HG03135 (cell line): ENCODE measurements at regions not wholly inside any gene's neighbourhood (a gene's known extent, or its start where the extent isn't known, plus 50 kb on each side); places are given as distances from the start of the nearest gene placed in this dataset.
"Not testable (repeated sequence)": the region's sequence is repeated elsewhere in the genome, so short reads cannot be mapped to it uniquely, and the experiment has no call there.

Experiments used
- ATAC-seq: cut with Tn5 transposase; IDR thresholded peaks from one replicate; pipeline ENCODE4 v1.9.1; 2021; ENCODE audit warnings: mild to moderate bottlenecking, moderate library complexity; ENCODE audit not compliant: unreplicated experiment

- ATAC-seq: not testable (repeated sequence)
Measured at GRCh38 chr3:164003016-164003415, 1075.3 kb downstream of the SI start.

GRCh38 chr3:163983940-163984339 is 1094.4 kb downstream of the SI start:
- no peak for ATAC-seq

GRCh38 chr3:163971861-163972260 is 1106.4 kb downstream of the SI start:
- no peak for ATAC-seq

GRCh38 chr3:163957072-163957471 is 1121.2 kb downstream of the SI start:
- ATAC-seq: no peak

GRCh38 chr3:163953526-163953925 is 1124.8 kb downstream of the SI start:
- no peak for ATAC-seq

GRCh38 chr3:163952499-163952898 is 1125.8 kb downstream of the SI start:
- ATAC-seq: no peak

- no peak for ATAC-seq
Measured at GRCh38 chr3:163951397-163951987, 1126.8 kb downstream of the SI start.

- ATAC-seq: no peak
Measured at GRCh38 chr3:163946785-163947184, 1131.5 kb downstream of the SI start.

GRCh38 chr3:163943664-163944063 is 1134.6 kb downstream of the SI start:
- no peak for ATAC-seq

GRCh38 chr3:163939926-163940325 is 1138.4 kb downstream of the SI start:
- no peak for ATAC-seq

GRCh38 chr3:163936543-163936942 is 1141.8 kb downstream of the SI start:
- ATAC-seq: no peak

GRCh38 chr3:163935411-163935810 is 1142.9 kb downstream of the SI start:
- ATAC-seq: no peak

- ATAC-seq: no peak
Measured at GRCh38 chr3:163929069-163929652, 1149.1 kb downstream of the SI start.

- ATAC-seq: no peak
Measured at GRCh38 chr3:163927521-163927920, 1150.8 kb downstream of the SI start.

- ATAC-seq: no peak
Measured at GRCh38 chr3:163924600-163924999, 1153.7 kb downstream of the SI start.

- no peak for ATAC-seq
Measured at GRCh38 chr3:163919154-163919553, 1159.1 kb downstream of the SI start.

- ATAC-seq: no peak
Measured at GRCh38 chr3:163916596-163917560, 1161.4 kb downstream of the SI start.

- ATAC-seq: no peak
Measured at GRCh38 chr3:163915280-163915679, 1163.0 kb downstream of the SI start.

- no peak for ATAC-seq
Measured at GRCh38 chr3:163914567-163914966, 1163.7 kb downstream of the SI start.

- no peak for ATAC-seq
Measured at GRCh38 chr3:163891771-163892170, 1186.5 kb downstream of the SI start.

- ATAC-seq: no peak
Measured at GRCh38 chr3:163890661-163891060, 1187.6 kb downstream of the SI start.

GRCh38 chr3:163879172-163879571 is 1199.1 kb downstream of the SI start:
- ATAC-seq: no peak
